SU-DHL-6 (cell line): ENCODE measurements at regions not wholly inside any gene's neighbourhood (a gene's known extent, or its start where the extent isn't known, plus 50 kb on each side); places are given as distances from the start of the nearest gene placed in this dataset.

Source experiments
- CTCF ChIP-seq: fragments of 200-600 bp; sonication (generic); IDR thresholded peaks from one replicate; pipeline ENCODE4 v1.5.1; 2017; ENCODE audit warnings: antibody characterized with exemption, mild to moderate bottlenecking, low read length, moderate library complexity; ENCODE audit not compliant: insufficient read depth, poor library complexity, severe bottlenecking
- EZH2phosphoT487 ChIP-seq: fragments of 200-600 bp; sonication (generic), shearing (Covaris generic); conservative IDR thresholded peaks from 2 replicates; pipeline ENCODE4 v1.6.1; 2018; ENCODE audit warnings: mild to moderate bottlenecking, antibody characterized with exemption, low read length, moderate library complexity, mixed read lengths

DNA sequence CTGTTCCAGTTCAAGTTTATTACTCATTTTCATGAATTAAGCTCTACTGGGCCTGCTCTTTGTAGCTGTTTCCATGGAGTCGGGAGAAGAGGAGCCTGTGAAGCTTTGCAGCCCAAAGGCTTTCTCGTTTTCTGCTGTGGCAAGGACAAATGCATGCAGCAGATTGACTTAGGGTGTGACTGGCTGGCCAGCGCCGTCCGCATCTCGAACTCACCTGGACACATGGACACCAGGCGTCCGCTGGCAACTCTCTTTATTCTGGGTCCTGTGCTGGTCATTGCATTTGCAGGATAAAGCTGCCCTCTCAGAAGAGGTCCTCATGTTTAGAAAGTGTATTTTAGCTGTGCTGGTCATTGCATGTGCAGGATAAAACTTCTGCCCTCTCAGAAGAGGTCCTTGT is 350.4 kb downstream of the TMEM121 start:
- TF ChIP-seq CTCF (no peak), EZH2phosphoT487 (no peak)
